Hepatocyte (in vitro differentiated cells): ENCODE measurements at regions not wholly inside any gene's neighbourhood (a gene's known extent, or its start where the extent isn't known, plus 50 kb on each side); places are given as distances from the start of the nearest gene placed in this dataset.

Source experiments
- DNase-seq: peaks from one replicate; pipeline ENCODE4 v3.0.0-alpha.2; 2016; ENCODE audit warnings: low spot score
- H2AFZ ChIP-seq: fragments of 200-600 bp; sonication (generic); 2 replicates; pipeline ENCODE4 v1.6.0; 2016; ENCODE audit warnings: antibody characterized with exemption, mild to moderate bottlenecking
- H3K27ac ChIP-seq: fragments of 200-600 bp; sonication (generic); 2 replicates; pipeline ENCODE4 v1.5.1; 2016; ENCODE audit warnings: mild to moderate bottlenecking
- H3K27me3 ChIP-seq: fragments of 200-600 bp; sonication (generic); 2 replicates; pipeline ENCODE4 v1.6.1; 2016
- H3K36me3 ChIP-seq: fragments of 200-600 bp; sonication (generic); replicated peaks from 2 replicates; pipeline ENCODE4 v1.5.1; 2016; ENCODE audit warnings: low read depth; ENCODE audit not compliant: insufficient read depth
- H3K4me1 ChIP-seq: fragments of 200-600 bp; sonication (generic); 2 replicates; pipeline ENCODE4 v1.5.1; 2016; ENCODE audit warnings: mild to moderate bottlenecking, moderate library complexity; ENCODE audit not compliant: insufficient read depth
- H3K4me2 ChIP-seq: fragments of 200-600 bp; sonication (generic); 2 replicates; pipeline ENCODE4 v1.6.0; 2016
- H3K4me3 ChIP-seq: fragments of 200-600 bp; sonication (generic); 2 replicates; pipeline ENCODE4 v1.5.1; 2016; ENCODE audit warnings: mild to moderate bottlenecking
- H3K79me2 ChIP-seq: fragments of 200-600 bp; sonication (generic); 2 replicates; pipeline ENCODE4 v1.6.0; 2017; ENCODE audit warnings: mild to moderate bottlenecking
- H3K9me2 ChIP-seq: fragments of 200-600 bp; sonication (generic); replicated peaks from 2 replicates; pipeline ENCODE4 v1.6.0; 2017; ENCODE audit warnings: mild to moderate bottlenecking; ENCODE audit not compliant: insufficient read depth
- H3K9me3 ChIP-seq: fragments of 200-600 bp; sonication (generic); 2 replicates; pipeline ENCODE4 v1.5.1; 2016; ENCODE audit warnings: low read depth, mild to moderate bottlenecking
- H4K20me1 ChIP-seq: fragments of 200-600 bp; sonication (generic); 2 replicates; pipeline ENCODE4 v1.6.0; 2016; ENCODE audit warnings: mild to moderate bottlenecking; ENCODE audit not compliant: insufficient read depth, poor library complexity, severe bottlenecking
- EZH2 ChIP-seq: fragments of 200-600 bp; sonication (generic); IDR thresholded peaks from 2 replicates; pipeline ENCODE4 v1.6.1; 2016; ENCODE audit warnings: antibody characterized with exemption, mild to moderate bottlenecking, borderline replicate concordance
- EZH2phosphoT487 ChIP-seq: fragments of 200-600 bp; sonication (generic); IDR thresholded peaks from one replicate; pipeline ENCODE4 v1.6.1; 2018; ENCODE audit warnings: antibody characterized with exemption, mild to moderate bottlenecking, low read depth, moderate library complexity; ENCODE audit not compliant: unreplicated experiment, severe bottlenecking
- WGBS: methylation state at CpG from one replicate; pipeline ENCODE4 v1.1.6; 2016; ENCODE audit warnings: low lambda C conversion rate; ENCODE audit errors: missing lambda C conversion rate; 5-methylcytosine and 5-hydroxymethylcytosine counted together
- TF ChIP-seq, protein P1 (sequence below): fragments of 200-600 bp; sonication (generic); IDR thresholded peaks from 2 replicates; pipeline ENCODE4 v1.5.1; 2016; ENCODE audit warnings: antibody characterized with exemption, mild to moderate bottlenecking; ENCODE audit not compliant: poor library complexity

DNA sequence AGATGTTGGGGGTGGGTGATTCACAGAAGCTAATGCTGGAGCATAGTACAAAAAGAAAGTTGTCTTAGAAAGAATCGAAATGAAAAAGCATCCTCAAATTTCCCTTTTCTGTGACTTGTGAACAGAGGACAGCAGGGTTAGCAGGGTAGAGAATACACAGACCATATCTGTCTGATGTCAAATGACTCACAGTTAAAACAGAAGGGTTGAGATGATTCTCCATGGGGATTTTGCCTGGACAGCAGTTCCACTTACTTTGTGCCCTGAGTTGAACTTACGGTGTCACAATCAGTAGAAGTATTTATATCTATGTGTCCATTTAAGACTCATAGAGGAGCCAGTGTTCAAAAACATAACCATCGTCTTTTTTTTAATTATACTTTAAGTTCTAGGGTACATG, 801.6 kb downstream of the KCTD16 start:
- H3K4me1 ChIP-seq: no peaks in the 10 kb centered on the region
- H3K36me3 ChIP-seq: no peaks in the 10 kb centered on the region
- H3K4me3 ChIP-seq: no peak overlapping the region
- no peaks in the 10 kb centered on the region for H3K79me2 ChIP-seq
- peak; percentile 18 for DNase-seq
- H3K27ac ChIP-seq: no peak overlapping the region
- H3K9me3 ChIP-seq: no peaks in the 10 kb centered on the region
- WGBS: 80% methylated on average over 3 of the region's 3 CpGs
- no peaks in the 10 kb centered on the region for H3K27me3 ChIP-seq
- no peak overlapping the region for H2AFZ ChIP-seq
- no peak for TF ChIP-seq EZH2
- TF ChIP-seq, protein P1, sequence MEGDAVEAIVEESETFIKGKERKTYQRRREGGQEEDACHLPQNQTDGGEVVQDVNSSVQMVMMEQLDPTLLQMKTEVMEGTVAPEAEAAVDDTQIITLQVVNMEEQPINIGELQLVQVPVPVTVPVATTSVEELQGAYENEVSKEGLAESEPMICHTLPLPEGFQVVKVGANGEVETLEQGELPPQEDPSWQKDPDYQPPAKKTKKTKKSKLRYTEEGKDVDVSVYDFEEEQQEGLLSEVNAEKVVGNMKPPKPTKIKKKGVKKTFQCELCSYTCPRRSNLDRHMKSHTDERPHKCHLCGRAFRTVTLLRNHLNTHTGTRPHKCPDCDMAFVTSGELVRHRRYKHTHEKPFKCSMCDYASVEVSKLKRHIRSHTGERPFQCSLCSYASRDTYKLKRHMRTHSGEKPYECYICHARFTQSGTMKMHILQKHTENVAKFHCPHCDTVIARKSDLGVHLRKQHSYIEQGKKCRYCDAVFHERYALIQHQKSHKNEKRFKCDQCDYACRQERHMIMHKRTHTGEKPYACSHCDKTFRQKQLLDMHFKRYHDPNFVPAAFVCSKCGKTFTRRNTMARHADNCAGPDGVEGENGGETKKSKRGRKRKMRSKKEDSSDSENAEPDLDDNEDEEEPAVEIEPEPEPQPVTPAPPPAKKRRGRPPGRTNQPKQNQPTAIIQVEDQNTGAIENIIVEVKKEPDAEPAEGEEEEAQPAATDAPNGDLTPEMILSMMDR: no peak
- no peaks in the 10 kb centered on the region for H4K20me1 ChIP-seq
- H3K4me2 ChIP-seq: no peak overlapping the region
- no peaks in the 10 kb centered on the region for H3K9me2 ChIP-seq

DNA sequence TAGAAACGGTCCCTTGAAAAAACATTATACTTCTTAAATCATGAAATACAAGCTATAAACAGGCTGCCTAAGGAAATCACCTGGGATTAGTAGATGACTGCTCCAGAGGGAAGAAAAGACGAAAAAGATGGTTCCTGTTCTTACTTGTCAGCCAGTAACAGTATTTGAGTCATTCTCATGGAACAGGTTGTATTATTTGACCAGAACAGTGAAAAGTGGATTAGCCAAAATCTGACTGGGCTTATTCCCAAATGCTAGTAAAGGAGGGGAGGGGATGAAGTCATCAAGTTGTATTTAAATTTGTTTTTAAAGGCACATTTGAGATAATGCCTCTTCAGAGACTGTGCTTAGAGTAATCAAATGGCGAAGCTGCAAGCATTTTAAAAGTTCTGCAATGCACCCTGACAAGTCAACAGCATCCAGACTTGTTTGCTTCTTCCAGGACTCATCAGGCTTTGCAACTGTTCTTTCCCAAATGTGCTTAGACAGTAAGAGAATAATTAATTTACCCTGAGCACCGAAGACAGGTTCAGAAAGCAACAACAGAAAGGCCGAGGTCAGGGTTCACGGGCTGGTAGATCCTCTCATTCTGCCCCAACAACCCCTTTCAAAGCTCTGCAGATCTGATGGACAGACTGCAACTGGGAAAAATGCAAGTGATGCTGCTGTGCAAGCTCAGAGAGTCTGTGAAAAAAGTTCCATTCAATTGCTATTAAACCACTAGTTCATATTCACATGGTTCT, 800.6 kb downstream of the KCTD16 start:
- Histone ChIP-seq H3K4me2 (no peak overlapping the region), H3K4me1 (no peaks in the 10 kb centered on the region), H4K20me1 (no peaks in the 10 kb centered on the region), H3K4me3 (no peak overlapping the region), H3K9me2 (no peaks in the 10 kb centered on the region), H3K9me3 (no peaks in the 10 kb centered on the region), H3K27me3 (no peaks in the 10 kb centered on the region), H3K79me2 (no peaks in the 10 kb centered on the region), H3K36me3 (no peaks in the 10 kb centered on the region), H2AFZ (no peak overlapping the region), H3K27ac (no peak overlapping the region)
- no peak for DNase-seq
- TF ChIP-seq, protein P1: no peak
- TF ChIP-seq EZH2: no peak
- TF ChIP-seq EZH2phosphoT487: no peak
- 67% methylated on average over 6 of the region's 6 CpGs for WGBS

DNA sequence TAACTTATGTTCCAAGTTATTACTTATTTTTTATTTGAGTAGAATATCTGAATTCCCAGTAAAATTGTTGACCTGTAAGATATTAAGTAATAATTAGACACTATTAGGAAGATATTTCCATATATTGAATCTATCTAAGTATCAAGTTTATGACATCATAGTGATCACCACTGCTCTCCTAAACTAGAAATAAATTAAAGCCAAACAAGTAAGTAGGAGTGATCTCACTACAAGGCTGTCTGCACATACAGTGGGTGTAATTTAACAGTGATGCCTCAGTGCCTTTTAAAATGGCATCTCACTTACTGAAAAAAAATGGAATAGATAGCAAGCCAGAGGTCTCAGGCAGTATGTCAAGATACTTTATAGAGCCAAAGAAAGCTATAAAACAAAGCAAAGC, 789.6 kb downstream of the KCTD16 start:
- Histone ChIP-seq H2AFZ (no peak overlapping the region), H3K79me2 (no peaks in the 10 kb centered on the region), H3K9me3 (no peaks in the 10 kb centered on the region), H3K36me3 (no peaks in the 10 kb centered on the region), H3K4me2 (no peak overlapping the region), H3K27me3 (no peaks in the 10 kb centered on the region), H3K27ac (no peak overlapping the region), H4K20me1 (no peaks in the 10 kb centered on the region), H3K4me1 (no peaks in the 10 kb centered on the region), H3K4me3 (no peak overlapping the region), H3K9me2 (no peaks in the 10 kb centered on the region)
- TF ChIP-seq EZH2: no peak
- TF ChIP-seq EZH2phosphoT487: no peak
- TF ChIP-seq, protein P1: no peak
- DNase-seq: no peak
